GM12878 (cell line): ENCODE measurements at regions not wholly inside any gene's neighbourhood (a gene's known extent, or its start where the extent isn't known, plus 50 kb on each side); places are given as distances from the start of the nearest gene placed in this dataset.

ENCODE experiments used
- ATAC-seq: fragments of 200-7000 bp; cut with Tn5 transposase; 3 replicates; pipeline ENCODE4 v1.9.1; 2020; ENCODE audit warnings: mild to moderate bottlenecking, moderate library complexity
- BruUV-seq: library from RNA; stranded (reverse); fragments of 400-500 nt; replicated peaks from 2 replicates; lab custom pipeline; 2021; lab: Mats Ljungman, UMichigan
- CTCF ChIA-PET: fragments of 300-600 bp; sonication (Branson Sonifier 250); formaldehyde crosslinking; extraction: SDS; loops from one replicate; lab custom pipeline; 2021; ENCODE audit warnings: inconsistent platforms; lab: Yijun Ruan, JAX
- POLR2A ChIA-PET: fragments of 350-600 bp; formaldehyde crosslinking; extraction: SDS; loops from one replicate; lab custom pipeline; 2021; ENCODE audit warnings: inconsistent platforms; lab: Charles Lee
- RAD21 ChIA-PET: fragments of 300-600 bp; sonication (Branson Sonifier 250); formaldehyde crosslinking; loops from one replicate; lab custom pipeline; 2023; ENCODE audit warnings: antibody characterized with exemption; ENCODE audit not compliant: unreplicated experiment; lab: Charles Lee
- SMC1A ChIA-PET: fragments of 300-600 bp; sonication (Branson Sonifier 250); formaldehyde crosslinking; loops from one replicate; lab custom pipeline; 2023; ENCODE audit not compliant: unreplicated experiment, uncharacterized antibody; lab: Charles Lee
- DNase-seq: peaks from one replicate; pipeline ENCODE4 v3.0.0-alpha.2; 2011; ENCODE audit warnings: low read depth, low spot score
- FAIRE-seq: peaks from 3 replicates; lab custom pipeline; 2011; peaks lifted over from hg19 to GRCh38; lab: Jason Lieb, UNC
- H2AFZ ChIP-seq: 2 replicates; pipeline ENCODE4 v1.6.0; 2011; ENCODE audit warnings: low read depth, low read length, control low read depth; ENCODE audit not compliant: control insufficient read depth
- H3K27ac ChIP-seq: 2 replicates; pipeline ENCODE4 v1.5.1; 2011; ENCODE audit warnings: control low read depth; ENCODE audit not compliant: control insufficient read depth, insufficient read depth
- H3K27me3 ChIP-seq, 2 experiments: replicated peaks in 1 of 2; 2 replicates each; pipeline versions ENCODE4 v1.6.0 to v1.6.1; 2011; ENCODE audit warnings: low read length in 1 of 2; ENCODE audit not compliant: control insufficient read depth in 2 of 2, insufficient read depth in 2 of 2
- H3K36me3 ChIP-seq, 2 experiments: 2 replicates each; pipeline ENCODE4 v1.5.1; 2011; ENCODE audit warnings: low read length in 1 of 2; ENCODE audit not compliant: control insufficient read depth in 2 of 2, insufficient read depth in 2 of 2
- H3K4me1 ChIP-seq: 2 replicates; pipeline ENCODE4 v1.6.1; 2011; ENCODE audit warnings: mild to moderate bottlenecking, low read length, moderate library complexity, mixed read lengths; ENCODE audit not compliant: control insufficient read depth, insufficient read depth
- H3K4me2 ChIP-seq: 2 replicates; pipeline ENCODE4 v1.6.0; 2011; ENCODE audit warnings: control low read depth; ENCODE audit not compliant: control insufficient read depth, insufficient read depth
- H3K4me3 ChIP-seq: fragments of 200-600 bp; sonication (generic); 2 replicates; pipeline ENCODE4 v1.5.1; 2016
- H3K79me2 ChIP-seq: 2 replicates; pipeline ENCODE4 v1.6.0; 2011; ENCODE audit warnings: low read length; ENCODE audit not compliant: control insufficient read depth, insufficient read depth
- H3K9ac ChIP-seq: 2 replicates; pipeline ENCODE4 v1.8.0; 2011; ENCODE audit warnings: low read length, control low read depth, mixed read lengths; ENCODE audit not compliant: control insufficient read depth, insufficient read depth
- H3K9me3 ChIP-seq: replicated peaks from 3 replicates; pipeline ENCODE4 v1.5.1; 2011; ENCODE audit warnings: mild to moderate bottlenecking, low read length; ENCODE audit not compliant: control insufficient read depth, insufficient read depth
- H4K20me1 ChIP-seq: 2 replicates; pipeline ENCODE4 v1.6.0; 2011; ENCODE audit not compliant: control insufficient read depth, insufficient read depth
- BCL3 ChIP-seq: IDR thresholded peaks from 2 replicates; pipeline ENCODE4 v1.6.1; 2011; ENCODE audit warnings: borderline replicate concordance, low read depth, mild to moderate bottlenecking, moderate library complexity, low read length; ENCODE audit not compliant: insufficient read depth, poor library complexity, severe bottlenecking
- DPF2 ChIP-seq: fragments of 450-650 bp; IDR thresholded peaks from 2 replicates; pipeline ENCODE4 v1.6.1; 2017; ENCODE audit warnings: mild to moderate bottlenecking
- KLF5 ChIP-seq: fragments of 450-650 bp; IDR thresholded peaks from 2 replicates; pipeline ENCODE4 v1.6.1; 2014; ENCODE audit warnings: mild to moderate bottlenecking; ENCODE audit not compliant: partially characterized antibody
- MEF2A ChIP-seq: IDR thresholded peaks from 2 replicates; pipeline ENCODE4 v1.6.1; 2011; ENCODE audit warnings: low read depth, mild to moderate bottlenecking, low read length, moderate library complexity; ENCODE audit not compliant: insufficient read depth
- MYB ChIP-seq: fragments of 150-350 bp; IDR thresholded peaks from 2 replicates; pipeline ENCODE4 v1.6.1; 2014; ENCODE audit warnings: mild to moderate bottlenecking, low read depth, low read length, borderline replicate concordance
- PML ChIP-seq: IDR thresholded peaks from 2 replicates; pipeline ENCODE4 v1.6.1; 2012; ENCODE audit warnings: low read length, inconsistent platforms
- POLR2AphosphoS2 ChIP-seq: IDR thresholded peaks from 2 replicates; pipeline ENCODE4 v1.6.1; 2011; ENCODE audit warnings: low read depth, mild to moderate bottlenecking, low read length, improper control_type of control experiment, moderate library complexity
- RAD51 ChIP-seq: fragments of 450-650 bp; IDR thresholded peaks from 2 replicates; pipeline ENCODE4 v1.6.1; 2016; ENCODE audit warnings: moderate library complexity, mild to moderate bottlenecking, inconsistent platforms
- RCOR1 ChIP-seq: conservative IDR thresholded peaks from 2 replicates; pipeline ENCODE4 v1.6.1; 2012; ENCODE audit warnings: low read depth, low read length, improper control_type of control experiment
- RUNX3 ChIP-seq: IDR thresholded peaks from 2 replicates; pipeline ENCODE4 v1.6.1; 2012; ENCODE audit warnings: low read length, inconsistent platforms
- SMARCA5 ChIP-seq: fragments of 450-650 bp; IDR thresholded peaks from 2 replicates; pipeline ENCODE4 v1.6.1; 2017; ENCODE audit warnings: mild to moderate bottlenecking
- SREBF2 ChIP-seq: IDR thresholded peaks from 2 replicates; pipeline ENCODE4 v1.6.1; 2012; ENCODE audit warnings: mild to moderate bottlenecking, low read length
- TBL1XR1 ChIP-seq: IDR thresholded peaks from 2 replicates; pipeline ENCODE4 v1.6.1; 2012; ENCODE audit warnings: low read depth, low read length, improper control_type of control experiment
- ZNF592 ChIP-seq: fragments of 450-650 bp; IDR thresholded peaks from 2 replicates; pipeline ENCODE4 v1.6.1; 2017; ENCODE audit warnings: mild to moderate bottlenecking, moderate library complexity
- WGBS: methylation state at CpG from one replicate; pipeline ENCODE4 v1.1.6; 2016; ENCODE audit warnings: low lambda C conversion rate; ENCODE audit not compliant: insufficient replicate concordance, insufficient coverage; ENCODE audit errors: missing lambda C conversion rate; 5-methylcytosine and 5-hydroxymethylcytosine counted together
- in situ Hi-C: fragments of 300-500 bp; cut with MboI; formaldehyde crosslinking; loops from 9 replicates; pipeline ENCODE4 v1.14.3; 2018; ENCODE audit warnings: mixed read lengths
- intact Hi-C: fragments of 100-400 bp; cut with micrococcal nuclease; formaldehyde crosslinking; loops from one replicate; pipeline ENCODE4 v1.14.2; 2022; ENCODE audit not compliant: unreplicated experiment

- ChIA-PET SMC1A (interaction anchor here (1.7 to 3.8 kb wide), 2 partner anchors 10 to 13 kb away, joined by 6 to 18 read pairs; no protein-coding TSS in a partner anchor), RAD21 (no interaction called here), CTCF (interaction anchor here (1.1 to 1.5 kb wide), 2 partner anchors 15 to 16 kb away, joined by 3 read pairs; no protein-coding TSS in a partner anchor), POLR2A (no interaction called here)
- DNase-seq (no peak), FAIRE-seq (no peak), ATAC-seq (no peak)
- Histone ChIP-seq H3K4me2 (no peak overlapping the region), H3K27me3 (no peaks in the 10 kb centered on the region), H3K79me2 (no peaks in the 10 kb centered on the region), H4K20me1 (no peaks in the 10 kb centered on the region), H3K36me3 (no peaks in the 10 kb centered on the region), H3K9me3 (no peaks in the 10 kb centered on the region; the same call in 2 of the 3 replicates), H3K4me3 (no peak overlapping the region), H3K27ac (no peak overlapping the region), H2AFZ (no peak overlapping the region), H3K9ac (no peak overlapping the region), H3K4me1 (no peaks in the 10 kb centered on the region)
- in situ Hi-C loops (no loop called here), intact Hi-C loops (no loop called here)
- TF ChIP-seq POLR2AphosphoS2 (no peak), RUNX3 (peak; percentile 11; the same call in 1 of the 2 replicates)
- no TSS peak for BruUV-seq
These were observed 109.4 kb upstream of the C1GALT1C1 start for GRCh38 chrX:120739300-120739699.

- Histone ChIP-seq H3K27me3 (no peaks in the 10 kb centered on the region), H3K9ac (no peak overlapping the region), H2AFZ (no peak overlapping the region), H3K4me3 (no peak overlapping the region), H4K20me1 (no peaks in the 10 kb centered on the region), H3K27ac (no peak overlapping the region), H3K4me2 (no peak overlapping the region), H3K36me3 (no peaks in the 10 kb centered on the region), H3K79me2 (no peaks in the 10 kb centered on the region), H3K4me1 (no peaks in the 10 kb centered on the region), H3K9me3 (no peaks in the 10 kb centered on the region)
- no TSS peak for BruUV-seq
- RAD21 ChIA-PET: interaction anchor here (1.0 to 1.5 kb wide), 2 partner anchors 9 to 10 kb away, joined by 3 to 5 read pairs; no protein-coding TSS in a partner anchor
- DNase-seq (no peak), ATAC-seq (no peak), FAIRE-seq (no peak)
- POLR2A ChIA-PET: no interaction called here
- in situ Hi-C loops (no loop called here), intact Hi-C loops (no loop called here)
- 53% methylated on average over 1 of the region's 1 CpG for WGBS
- SMC1A ChIA-PET: interaction anchor here (0.8 to 1.3 kb wide), 3 partner anchors 10 to 13 kb away, joined by 3 to 4 read pairs (median 3); no protein-coding TSS in a partner anchor
- CTCF ChIA-PET: interaction anchor here (1.2 kb wide), 1 partner anchor 13 kb away, joined by 4 read pairs; no protein-coding TSS in a partner anchor
- no peak for TF ChIP-seq SREBF2
- no peak for TF ChIP-seq MEF2A
- TF ChIP-seq POLR2AphosphoS2: no peak
- TF ChIP-seq ZNF592: no peak
- no peak for TF ChIP-seq KLF5
- TF ChIP-seq DPF2: no peak
- TF ChIP-seq RCOR1: no peak
- no peak for TF ChIP-seq MYB
- no peak for TF ChIP-seq TBL1XR1
- no peak for TF ChIP-seq RAD51
- no peak for TF ChIP-seq SMARCA5
- TF ChIP-seq BCL3: no peak
- no peak for TF ChIP-seq PML
These were observed 107.1 kb upstream of the C1GALT1C1 start for GRCh38 chrX:120736989-120737388.
